ENCODE measurements at regions not wholly inside any gene's neighbourhood (a gene's known extent, or its start where the extent isn't known, plus 50 kb on each side); places are given as distances from the start of the nearest gene placed in this dataset.

DNA sequence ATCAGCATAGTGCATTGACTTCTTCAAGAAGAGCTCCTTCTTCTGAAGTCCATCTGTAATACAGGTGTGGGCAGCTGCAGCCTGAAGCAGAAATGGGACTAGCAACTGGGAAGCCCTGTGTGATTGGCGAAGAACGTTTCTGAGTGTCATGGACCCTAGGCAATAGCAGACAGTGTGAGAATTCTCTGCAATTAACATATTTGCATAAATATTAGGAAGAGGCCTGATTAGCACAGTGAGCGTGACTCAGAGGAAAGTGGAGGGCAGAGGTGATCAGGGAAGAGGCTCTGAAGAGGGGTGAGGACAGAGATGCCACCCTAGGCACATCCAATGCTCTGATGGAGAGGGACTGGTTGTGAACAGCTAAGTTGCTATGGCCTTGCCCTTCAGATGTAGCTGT, 171.2 kb upstream of the ZBED5 start:
- no peaks in the 10 kb centered on the region for H3K23me2 ChIP-seq (ENCODE audit: low read depth, low read length)
- CTCF ChIA-PET (ENCODE audit: partially characterized antibody): interaction anchor here (0.7 to 4.3 kb wide), 36 partner anchors 8 to 763 kb away, joined by 3 to 46 read pairs (median 4); no protein-coding TSS in a partner anchor
- no peaks in the 10 kb centered on the region; a peak in 1 of 4 replicates for H3K9me3 ChIP-seq (ENCODE audit: insufficient read depth in 2 of 2, low read depth in 1 of 2, low read length in 1 of 2)
- H3K4me3 ChIP-seq (ENCODE audit: extremely low read depth in 1 of 4, insufficient read depth in 2 of 4, low read depth in 3 of 4, low read length in 4 of 4): no peak overlapping the region
- H2BK120ac ChIP-seq (replicated peaks; ENCODE audit: low read depth, low read length): no peak overlapping the region
- no peak overlapping the region for H3K27ac ChIP-seq (ENCODE audit: low read depth, low read length)
- no peak overlapping the region for H2BK15ac ChIP-seq (ENCODE audit: low read length)
- H4K91ac ChIP-seq (replicated peaks; ENCODE audit: insufficient read length, low read length): no peak overlapping the region
- FAIRE-seq (no peak), DNase-seq (ENCODE audit: low read depth in 1 of 2, low spot score in 2 of 2) (no peak)
- no peak overlapping the region for H2AFZ ChIP-seq (ENCODE audit: low read length)
- H3K27me3 ChIP-seq (replicated peaks in 1 of 4; ENCODE audit: control insufficient read depth in 3 of 4, extremely low read depth in 1 of 4, insufficient read depth in 3 of 4, low read length in 3 of 4): no peaks in the 10 kb centered on the region
- WGBS, 2 experiments (ENCODE audit: extremely low coverage in 1 of 2, insufficient coverage in 1 of 2, insufficient read length in 1 of 2, insufficient replicate concordance in 2 of 2, low coverage in 1 of 2, low lambda C conversion rate in 2 of 2, missing lambda C conversion rate in 1 of 2): 91% methylated on average over 3 of the region's 3 CpGs; no CpG with 5 or more reads in 1 of the 2 experiments
- TF ChIP-seq EZH2 (IDR thresholded peaks at IDR 0.05; ENCODE audit: low read depth, low read length, severe bottlenecking): no peak
- no peak for TF ChIP-seq POLR2AphosphoS5 (IDR thresholded peaks at IDR 0.05; ENCODE audit: low read depth, low read length)
- no peak for TF ChIP-seq CHD2 (IDR thresholded peaks at IDR 0.05; ENCODE audit: low read length)
- no peak for TF ChIP-seq TBP (IDR thresholded peaks at IDR 0.05; ENCODE audit: low read depth, low read length)
- TF ChIP-seq CHD1 (IDR thresholded peaks at IDR 0.05; ENCODE audit: low read depth, low read length): no peak
- no peak for TF ChIP-seq POLR2A (IDR thresholded peaks at IDR 0.05; ENCODE audit: control extremely low read depth in 1 of 2, low read depth in 2 of 2, low read length in 2 of 2)
- TF ChIP-seq SP1 (IDR thresholded peaks at IDR 0.05; ENCODE audit: low read depth, low read length): no peak
- TF ChIP-seq KDM4A (IDR thresholded peaks at IDR 0.05; ENCODE audit: low read depth, low read length, severe bottlenecking): no peak
- no peak for TF ChIP-seq NANOG (IDR thresholded peaks at IDR 0.05; ENCODE audit: insufficient read depth, low read depth, low read length, poor library complexity, severe bottlenecking)
- no peak for TF ChIP-seq SAP30 (IDR thresholded peaks at IDR 0.05; ENCODE audit: insufficient read depth, insufficient replicate concordance, low read length)
- TF ChIP-seq TEAD4 (IDR thresholded peaks at IDR 0.05; ENCODE audit: low read depth, low read length): no peak
- TF ChIP-seq, protein P1, sequence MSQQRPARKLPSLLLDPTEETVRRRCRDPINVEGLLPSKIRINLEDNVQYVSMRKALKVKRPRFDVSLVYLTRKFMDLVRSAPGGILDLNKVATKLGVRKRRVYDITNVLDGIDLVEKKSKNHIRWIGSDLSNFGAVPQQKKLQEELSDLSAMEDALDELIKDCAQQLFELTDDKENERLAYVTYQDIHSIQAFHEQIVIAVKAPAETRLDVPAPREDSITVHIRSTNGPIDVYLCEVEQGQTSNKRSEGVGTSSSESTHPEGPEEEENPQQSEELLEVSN (IDR thresholded peaks at IDR 0.05): no peak
- no peak overlapping the region for H3K23ac ChIP-seq (ENCODE audit: insufficient read length)
- no peak overlapping the region for H2BK5ac ChIP-seq (ENCODE audit: low read depth, low read length)
- no peak overlapping the region for H2BK12ac ChIP-seq (ENCODE audit: low read depth, low read length)
- H4K8ac ChIP-seq (ENCODE audit: extremely low read depth, insufficient read depth, low read length): no peak overlapping the region
- H3K14ac ChIP-seq (ENCODE audit: insufficient read length): no peak overlapping the region
- POLR2A ChIA-PET (ENCODE audit: partially characterized antibody): interaction anchor here (1.2 kb wide), 1 partner anchor 220 kb away, joined by 3 read pairs; the partner anchor contains the start of gene EIF4G2
- H3K4me1 ChIP-seq (replicated peaks in 1 of 4; ENCODE audit: control insufficient read depth in 3 of 4, insufficient read depth in 4 of 4, low read length in 3 of 4): no peaks in the 10 kb centered on the region
- H3K4ac ChIP-seq (replicated peaks; ENCODE audit: insufficient read length, low read depth, low read length): no peak overlapping the region
- no peaks in the 10 kb centered on the region for H3K36me3 ChIP-seq (ENCODE audit: control insufficient read depth in 2 of 4, insufficient read depth in 4 of 4, low read length in 3 of 4)
- H3K79me1 ChIP-seq (ENCODE audit: low read depth, low read length): no peaks in the 10 kb centered on the region
- no peak overlapping the region for H2BK20ac ChIP-seq (ENCODE audit: low read length)
- no peak overlapping the region for H3K18ac ChIP-seq (ENCODE audit: extremely low read depth, low read length)
- no peaks in the 10 kb centered on the region for H3K79me2 ChIP-seq (ENCODE audit: control insufficient read depth in 1 of 2, insufficient read depth in 2 of 2, low read length in 2 of 2)
- H4K20me1 ChIP-seq (replicated peaks in 1 of 2; ENCODE audit: control insufficient read depth in 1 of 2, insufficient read depth in 2 of 2, low read length in 2 of 2): no peaks in the 10 kb centered on the region
- no peak overlapping the region for H3K56ac ChIP-seq (replicated peaks; ENCODE audit: insufficient read length, low read depth, low read length)
- no peak overlapping the region for H3K9ac ChIP-seq (replicated peaks in 1 of 4; ENCODE audit: extremely low read depth in 1 of 4, low read depth in 3 of 4, low read length in 3 of 4)
- no peak overlapping the region for H4K5ac ChIP-seq (ENCODE audit: insufficient read length, low read depth, low read length)
- no peak overlapping the region for H2AK5ac ChIP-seq (ENCODE audit: low read depth, low read length)
- H3K4me2 ChIP-seq (ENCODE audit: insufficient read depth in 1 of 2, low read depth in 2 of 2, low read length in 2 of 2): no peak overlapping the region

All from H1 (cell line).